ENCODE measurements at regions not wholly inside any gene's neighbourhood (a gene's known extent, or its start where the extent isn't known, plus 50 kb on each side); places are given as distances from the start of the nearest gene placed in this dataset.
A peak's percentile ranks its signal among the peaks of the same experiment; 100 is the strongest.
"Not testable (repeated sequence)": the region's sequence is repeated elsewhere in the genome, so short reads cannot be mapped to it uniquely, and the experiment has no call there.

DNA sequence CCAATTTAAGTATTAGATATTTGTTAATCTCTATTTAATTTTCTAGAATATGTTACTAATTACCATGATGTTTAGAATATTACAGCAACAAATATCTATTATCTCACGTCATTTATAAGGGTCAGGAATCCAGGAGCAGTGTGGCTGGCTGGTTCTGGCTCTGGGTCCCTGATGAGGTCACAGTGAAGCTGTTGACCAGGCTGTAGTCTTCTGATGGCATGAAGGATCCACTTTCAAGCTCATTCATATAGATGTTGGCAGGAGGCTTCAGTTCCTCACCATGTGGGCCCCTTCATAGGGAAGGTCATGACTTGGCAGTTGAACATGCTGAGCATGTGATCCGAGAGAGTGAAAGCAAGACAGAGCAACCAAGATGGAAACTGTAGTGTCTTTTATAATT lies 375.6 kb downstream of the ATP23 start:
- DNase-seq, result no peak

GRCh38 chr12:58321414-58321813 lies 380.0 kb downstream of the ATP23 start:
- no peak for DNase-seq

GRCh38 chr12:58323676-58324075 lies 382.3 kb downstream of the ATP23 start:
- no peak for DNase-seq

DNA sequence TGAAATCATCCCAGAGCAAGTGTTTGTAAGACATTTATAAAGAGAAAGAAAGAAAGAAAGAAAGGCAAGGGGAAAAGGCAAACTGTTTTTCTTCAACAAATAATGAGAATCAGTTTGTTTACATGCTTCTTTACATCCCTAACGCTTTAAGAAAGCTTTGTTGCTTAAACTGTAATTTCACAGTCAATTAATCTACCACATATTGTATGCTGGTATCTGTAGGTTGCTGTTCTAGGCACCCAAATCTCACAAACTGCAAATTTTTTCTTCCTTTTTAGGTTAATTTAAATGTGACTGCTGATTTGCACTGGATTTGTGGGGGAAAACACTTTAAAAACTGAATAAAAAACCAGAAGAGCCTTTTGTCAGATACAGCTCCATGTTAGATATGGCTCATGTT lies 384.2 kb downstream of the ATP23 start:
- DNase-seq, result no peak

DNA sequence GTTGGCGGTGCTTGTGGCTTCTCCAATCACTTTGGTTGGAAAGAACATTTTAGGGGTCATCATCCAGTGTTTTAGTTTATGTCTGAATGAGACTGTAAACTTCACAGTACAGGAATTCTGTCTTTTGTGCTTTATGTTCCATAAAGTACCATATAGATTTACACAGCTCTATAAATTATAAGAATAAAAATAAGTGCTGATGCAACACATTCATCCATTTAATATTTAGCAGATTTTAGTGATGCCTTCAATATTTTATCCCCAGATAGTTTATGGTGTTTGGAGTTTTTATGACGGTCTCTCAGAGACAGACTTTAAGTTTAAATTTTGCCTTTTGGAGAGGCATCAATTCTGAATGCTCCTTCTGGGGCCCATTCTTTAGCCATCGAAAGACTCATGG lies 385.2 kb downstream of the ATP23 start:
- DNase-seq, result no peak

- not testable (repeated sequence) for DNase-seq
These were observed 395.3 kb downstream of the ATP23 start for GRCh38 chr12:58336581-58337242.

DNA sequence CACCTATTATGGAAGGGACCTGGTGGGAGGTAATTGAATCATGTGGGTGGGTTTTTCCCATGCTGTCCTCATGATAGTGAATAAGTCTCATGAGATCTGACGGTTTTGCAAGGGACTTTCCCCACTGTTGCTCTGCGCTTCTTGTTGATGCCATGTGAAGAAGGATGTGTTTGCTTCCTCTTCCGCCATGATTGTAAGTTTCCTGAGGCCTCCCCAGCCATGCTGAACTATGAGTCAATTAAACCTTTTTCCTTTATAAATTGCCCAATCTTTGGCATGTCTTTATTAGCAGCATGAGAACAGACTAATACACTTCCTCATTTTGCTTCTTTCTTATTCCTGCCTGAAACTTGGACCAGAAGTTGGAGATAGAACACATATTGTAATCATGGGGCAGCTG lies 396.2 kb downstream of the ATP23 start:
- not testable (repeated sequence) for DNase-seq

DNA sequence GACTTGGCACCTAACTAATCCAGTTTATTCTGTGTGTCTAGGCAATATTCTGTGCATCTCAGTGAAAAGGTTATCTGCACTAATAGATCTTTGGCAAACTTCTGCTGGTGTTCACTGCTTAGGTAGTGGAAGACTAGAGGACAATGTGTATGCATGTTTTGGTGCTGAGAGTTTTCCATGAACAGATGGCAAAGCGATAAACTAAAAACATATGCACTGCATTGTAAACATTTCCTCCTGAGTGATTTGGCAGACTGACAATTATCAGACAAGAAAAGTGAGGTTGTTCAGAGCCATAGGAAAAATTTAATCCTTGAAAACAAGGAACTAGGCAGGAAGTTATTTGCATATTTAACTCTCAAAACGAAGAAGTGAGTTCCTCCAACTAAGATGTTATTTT lies 400.4 kb downstream of the ATP23 start:
- DNase-seq, result no peak

DNA sequence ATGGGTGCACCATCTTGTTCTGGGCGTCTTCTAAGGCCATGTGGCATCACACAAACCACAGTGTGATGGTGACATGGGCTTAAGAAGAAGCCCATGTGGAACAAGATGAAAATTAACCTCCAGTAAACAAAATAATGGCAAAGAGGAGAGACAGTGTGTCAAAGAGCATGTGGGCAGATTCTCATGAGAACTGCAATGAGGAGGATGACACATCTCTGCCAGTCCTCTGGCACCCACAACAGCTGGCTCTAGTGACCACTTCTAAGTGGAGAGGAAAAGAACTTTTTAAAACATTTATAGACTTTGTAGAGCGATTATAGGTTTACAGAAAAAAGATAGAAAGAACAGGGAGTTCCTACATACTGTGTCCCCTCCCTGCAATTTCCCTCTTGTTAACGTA lies 401.4 kb downstream of the ATP23 start:
- no peak for DNase-seq

DNA sequence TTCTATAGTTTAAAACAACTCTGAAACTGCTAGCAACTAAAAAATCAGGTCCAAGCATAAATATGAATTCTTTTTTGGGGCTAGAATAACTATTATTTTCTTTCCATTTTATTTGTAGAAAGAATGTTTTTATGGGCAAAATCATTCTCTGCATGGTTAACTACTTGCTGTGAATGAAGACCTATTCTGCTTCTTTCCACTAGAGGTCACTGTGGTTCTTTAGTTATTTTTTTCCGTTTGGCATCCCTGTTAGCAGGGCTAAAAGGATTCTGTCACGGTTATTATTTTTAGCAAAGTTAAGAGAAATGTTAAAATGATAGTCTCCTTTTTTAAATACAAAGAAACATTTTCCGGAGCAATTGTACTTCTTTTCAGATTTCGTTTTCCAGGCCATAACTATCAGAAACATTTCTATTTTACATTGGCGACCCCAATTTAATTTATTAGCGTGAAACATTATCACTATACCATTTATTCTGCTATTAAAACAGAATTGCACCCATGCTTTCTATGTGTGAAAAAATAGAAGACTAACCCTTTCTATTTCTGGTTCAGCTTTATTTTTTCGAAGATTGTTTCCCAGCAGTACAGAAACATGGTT lies 404.8 kb downstream of the ATP23 start:
- DNase-seq, result peak in 2 of 6 experiments; percentile 3 to 14

- DNase-seq, result no peak
These were observed 405.8 kb downstream of the ATP23 start for GRCh38 chr12:58347188-58347587.

DNA sequence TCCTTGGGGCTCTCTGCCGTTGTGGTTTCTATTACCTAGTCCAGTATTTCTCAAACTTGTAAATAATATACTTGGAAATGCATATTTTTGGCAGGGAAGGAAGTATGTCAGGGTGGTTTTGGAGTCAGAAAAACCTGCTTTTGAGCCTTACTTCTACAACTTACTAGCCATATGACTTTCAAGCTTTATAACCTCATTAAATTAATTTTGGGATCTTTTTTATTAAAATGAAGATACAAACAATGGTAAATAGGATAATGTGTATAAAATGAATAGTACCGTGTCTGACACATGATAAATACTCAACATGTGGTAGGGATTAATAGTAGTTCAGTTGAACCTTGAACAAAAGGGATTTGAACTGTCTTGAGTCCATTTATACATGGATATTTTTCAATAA lies 406.3 kb downstream of the ATP23 start:
- no peak for DNase-seq

- no peak for DNase-seq
These were observed 407.8 kb downstream of the ATP23 start for GRCh38 chr12:58349161-58349560.

- DNase-seq, result no peak
These were observed 415.4 kb downstream of the ATP23 start for GRCh38 chr12:58356794-58357193.

DNA sequence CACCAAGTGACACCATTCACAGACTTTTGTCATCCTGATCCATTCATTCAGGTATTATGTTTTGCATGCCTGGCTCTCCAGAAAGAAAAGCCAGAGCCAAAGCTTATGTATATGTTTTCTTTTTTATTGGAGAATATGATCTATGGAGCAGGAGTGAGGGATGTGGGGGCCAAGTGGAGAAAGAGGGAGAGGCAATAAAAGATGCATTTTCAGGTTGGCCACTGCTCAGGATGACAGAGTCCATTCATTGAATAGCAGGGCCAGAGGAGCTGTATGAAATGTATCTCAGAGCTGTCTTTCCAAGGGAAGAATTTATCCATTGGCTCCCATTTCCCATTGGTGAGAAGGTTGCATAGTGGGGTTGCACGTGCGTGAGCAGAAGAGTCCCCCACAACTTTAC lies 416.1 kb downstream of the ATP23 start:
- no peak for DNase-seq

DNA sequence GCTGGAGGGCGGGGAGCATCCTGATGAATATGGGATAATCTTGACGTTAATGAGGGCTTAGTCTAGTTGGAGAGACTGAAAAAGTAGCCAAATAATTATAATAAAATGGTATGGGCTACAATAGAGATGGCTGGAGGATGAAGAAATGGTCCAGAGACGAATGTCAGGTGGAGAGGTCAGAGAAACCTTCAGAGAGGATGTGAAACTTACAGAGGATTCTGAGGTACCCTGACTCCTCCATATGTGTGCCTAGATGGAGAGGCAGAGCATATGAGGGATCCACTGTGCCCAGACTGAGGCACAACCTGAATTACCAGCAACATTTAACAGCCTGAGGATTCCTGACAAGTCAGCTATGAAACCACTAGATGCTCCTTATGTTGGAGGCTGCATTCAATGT lies 417.0 kb downstream of the ATP23 start:
- DNase-seq, result no peak

DNA sequence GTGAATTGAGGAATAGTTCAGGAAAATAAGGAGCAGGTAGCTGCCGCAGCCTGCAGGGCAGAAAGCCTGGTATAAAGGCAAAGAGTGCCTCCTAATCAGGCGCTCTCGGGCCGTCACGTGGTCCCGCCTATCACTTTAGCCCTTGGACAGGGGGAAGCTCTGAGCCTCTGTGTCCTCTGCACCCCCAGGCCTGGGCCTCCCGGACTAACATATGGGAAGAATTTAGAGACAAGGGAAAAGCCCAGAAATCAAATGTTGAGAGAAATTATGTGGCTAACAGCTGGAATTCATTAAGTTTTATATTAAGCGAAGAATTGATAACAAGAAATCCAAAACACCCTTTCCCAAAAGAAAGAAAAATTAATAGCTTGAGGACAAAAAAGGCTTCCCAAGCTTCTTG lies 417.7 kb downstream of the ATP23 start:
- DNase-seq, result no peak

GRCh38 chr12:58361056-58361455 lies 419.7 kb downstream of the ATP23 start:
- DNase-seq, result no peak

DNA sequence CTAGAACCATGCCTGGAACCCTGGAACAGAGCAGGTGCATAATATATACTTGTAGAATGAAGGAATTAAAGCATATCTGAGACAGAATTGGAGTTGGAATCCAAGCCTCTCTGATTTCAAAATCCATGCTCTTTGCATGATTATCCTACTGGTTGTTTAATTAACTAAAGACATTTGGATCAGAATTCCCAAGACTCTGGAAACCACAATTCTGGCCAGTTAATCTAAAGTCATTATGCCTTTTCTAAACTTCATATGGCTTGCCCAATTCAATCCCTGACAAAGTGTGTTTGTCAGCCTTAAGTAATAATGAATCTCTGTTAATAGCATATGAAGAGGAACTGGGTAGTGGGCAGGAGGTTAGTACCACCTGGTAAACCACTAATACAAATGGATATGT lies 422.6 kb downstream of the ATP23 start:
- no peak for DNase-seq

GRCh38 chr12:58364389-58365086 lies 423.2 kb downstream of the ATP23 start:
- DNase-seq, result no peak

DNA sequence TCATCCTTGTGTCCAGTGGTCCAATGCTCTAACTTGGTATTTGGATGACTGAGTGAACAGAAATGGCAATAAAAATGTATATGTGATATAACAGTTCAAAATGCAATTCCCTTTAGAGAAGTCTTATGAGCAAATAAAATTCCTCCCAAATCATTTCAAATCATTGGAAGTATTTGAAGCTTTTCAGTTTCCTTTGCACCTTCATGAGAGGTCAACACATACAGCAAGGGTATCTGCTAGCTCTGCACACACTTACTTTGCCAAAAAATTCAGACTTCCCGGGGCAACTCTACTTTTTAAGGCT lies 423.7 kb downstream of the ATP23 start:
- no peak for DNase-seq

DNA sequence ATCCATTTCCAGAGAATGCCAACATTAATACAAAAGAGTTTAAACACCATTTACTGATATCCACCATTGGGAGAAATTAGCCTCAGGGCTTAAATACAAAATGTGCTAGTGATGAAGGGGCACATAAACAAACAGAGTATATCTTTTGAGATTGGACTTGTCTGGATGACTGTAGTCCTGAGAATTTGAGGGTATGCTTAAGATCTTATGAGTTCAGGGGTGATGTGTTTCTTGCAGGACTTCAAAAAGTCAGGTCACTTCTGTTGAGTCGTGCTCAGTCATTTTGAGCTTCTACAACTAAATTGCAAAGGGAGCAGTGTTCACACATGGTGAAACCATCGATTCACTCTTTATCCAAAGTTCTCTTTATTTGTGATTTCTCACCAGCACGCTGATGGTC lies 425.7 kb downstream of the ATP23 start:
- DNase-seq, result no peak

- no peak for DNase-seq
These were observed 426.6 kb downstream of the ATP23 start for GRCh38 chr12:58368001-58368400.

- no peak for DNase-seq
These were observed 428.2 kb downstream of the ATP23 start for GRCh38 chr12:58369576-58369975.

DNA sequence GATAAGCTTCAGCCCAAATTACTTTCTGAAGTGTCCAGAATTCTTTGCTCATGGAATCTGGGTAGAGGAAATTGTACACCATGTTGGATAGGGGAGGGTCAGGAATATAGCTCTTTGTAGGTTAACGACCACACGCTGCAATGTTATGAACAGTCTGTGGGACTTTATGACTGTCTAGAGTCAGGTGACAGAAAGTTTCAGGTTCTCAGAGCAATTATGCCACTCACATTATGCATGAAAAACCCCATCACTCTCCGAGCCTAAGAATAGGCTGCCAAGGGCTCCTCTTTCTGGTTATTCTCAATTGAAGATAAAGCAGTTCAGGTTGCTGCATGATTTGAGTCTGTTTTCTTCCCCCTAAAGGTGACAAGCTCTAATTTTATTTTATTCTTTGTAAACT lies 430.9 kb downstream of the ATP23 start:
- no peak for DNase-seq

All from stimulated activated naive CD4-positive, alpha-beta T cell (primary cell).